Endothelial cell of umbilical vein (primary cell): ENCODE measurements at regions not wholly inside any gene's neighbourhood (a gene's known extent, or its start where the extent isn't known, plus 50 kb on each side); places are given as distances from the start of the nearest gene placed in this dataset.

Experiments used
- BruUV-seq: library from RNA; stranded (reverse); fragments of 400-500 nt; replicated peaks from 2 replicates; lab custom pipeline; 2021; lab: Mats Ljungman, UMichigan
- CTCF ChIA-PET: fragments of 300-600, 350-600 bp; sonication (Branson Sonifier 250); formaldehyde crosslinking; loops from one replicate; lab custom pipeline; 2021; ENCODE audit warnings: antibody characterized with exemption, inconsistent platforms; lab: Charles Lee
- POLR2A ChIA-PET: fragments of 300-600, 350-600 bp; sonication (Branson Sonifier 250); formaldehyde crosslinking; loops from one replicate; lab custom pipeline; 2021; ENCODE audit warnings: antibody characterized with exemption, inconsistent platforms; lab: Charles Lee
- DNase-seq: peaks from one replicate; pipeline ENCODE4 v3.0.0-alpha.2; 2011; ENCODE audit warnings: low read depth, low spot score
- FAIRE-seq: peaks from 2 replicates; lab custom pipeline; 2011; peaks lifted over from hg19 to GRCh38; lab: Jason Lieb, UNC
- H2AFZ ChIP-seq: 2 replicates; pipeline ENCODE4 v1.6.0; 2012; ENCODE audit warnings: low read depth, low read length, control low read depth, inconsistent platforms
- H3K27ac ChIP-seq: 2 replicates; pipeline ENCODE4 v1.5.1; 2011; ENCODE audit warnings: low read depth, mild to moderate bottlenecking, control low read depth, low read length, moderate library complexity; ENCODE audit not compliant: insufficient read depth
- H3K27me3 ChIP-seq, 2 experiments: 2 replicates each; pipeline versions ENCODE4 v1.6.0 to v1.6.1; 2011; ENCODE audit warnings: low read length in 2 of 2, mixed read lengths in 1 of 2; ENCODE audit not compliant: control insufficient read depth in 2 of 2, insufficient read depth in 2 of 2
- H3K36me3 ChIP-seq, 2 experiments: 2 replicates in 1 of 2; 3 replicates in 1 of 2; pipeline ENCODE4 v1.5.1; 2011; ENCODE audit warnings: low read length in 2 of 2, mild to moderate bottlenecking in 1 of 2, moderate library complexity in 1 of 2; ENCODE audit not compliant: control insufficient read depth in 2 of 2, insufficient read depth in 2 of 2; ENCODE audit errors: extremely low read depth in 1 of 2
- H3K4me1 ChIP-seq: 3 replicates; pipeline ENCODE4 v1.5.1; 2011; ENCODE audit warnings: mild to moderate bottlenecking, low read length; ENCODE audit not compliant: control insufficient read depth, insufficient read depth; ENCODE audit errors: extremely low read depth
- H3K4me2 ChIP-seq: 2 replicates; pipeline ENCODE4 v1.6.1; 2011; ENCODE audit warnings: low read length, control low read depth, mixed read lengths; ENCODE audit not compliant: insufficient read depth
- H3K4me3 ChIP-seq, 3 experiments: fragments of 200-600 bp in 1 of 3; sonication (generic), shearing (Covaris generic) in 1 of 3; replicated peaks in 1 of 3; 2 replicates each; pipeline ENCODE4 v1.5.1; 2011 to 2016; ENCODE audit warnings: control low read depth in 3 of 3, low read length in 3 of 3, mild to moderate bottlenecking in 2 of 3, inconsistent platforms in 1 of 3, low read depth in 1 of 3, moderate library complexity in 1 of 3; ENCODE audit not compliant: insufficient read depth in 1 of 3
- H3K79me2 ChIP-seq: 2 replicates; pipeline ENCODE4 v1.6.0; 2012; ENCODE audit warnings: low read length, inconsistent platforms; ENCODE audit not compliant: control insufficient read depth, insufficient read depth
- H3K9ac ChIP-seq: replicated peaks from 2 replicates; pipeline ENCODE3; 2011; ENCODE audit warnings: low read length, control low read depth; ENCODE audit not compliant: insufficient read depth; ENCODE audit errors: extremely low read depth
- H3K9me1 ChIP-seq: replicated peaks from 3 replicates; pipeline ENCODE4 v1.6.0; 2011; ENCODE audit warnings: mild to moderate bottlenecking, low read length; ENCODE audit not compliant: control insufficient read depth, insufficient read depth; ENCODE audit errors: extremely low read depth
- H3K9me3 ChIP-seq: replicated peaks from 2 replicates; pipeline ENCODE4 v1.5.1; 2012; ENCODE audit warnings: low read length, inconsistent platforms; ENCODE audit not compliant: control insufficient read depth, insufficient read depth
- H4K20me1 ChIP-seq: replicated peaks from 2 replicates; pipeline ENCODE3; 2011; ENCODE audit warnings: mild to moderate bottlenecking, low read length; ENCODE audit not compliant: control insufficient read depth, insufficient read depth; ENCODE audit errors: extremely low read depth
- CTCF ChIP-seq, 2 donors: IDR thresholded peaks; 1 replicate in 1 of 2; 2 replicates in 1 of 2; pipeline ENCODE4 v1.5.1; 2011; ENCODE audit warnings: low read length in 2 of 2, mild to moderate bottlenecking in 2 of 2, moderate library complexity in 2 of 2, control low read depth in 1 of 2, inconsistent platforms in 1 of 2, low read depth in 1 of 2; ENCODE audit not compliant: insufficient read depth in 1 of 2; ENCODE audit errors: extremely low read depth in 1 of 2
- EZH2 ChIP-seq: IDR thresholded peaks from 2 replicates; pipeline ENCODE4 v1.6.1; 2012; ENCODE audit warnings: borderline replicate concordance, low read depth, mild to moderate bottlenecking, moderate library complexity, low read length, inconsistent platforms; ENCODE audit not compliant: severe bottlenecking
- FOS ChIP-seq: IDR thresholded peaks from 2 replicates; pipeline ENCODE4 v1.6.1; 2011; ENCODE audit warnings: mild to moderate bottlenecking, low read length, moderate library complexity, borderline replicate concordance; ENCODE audit not compliant: insufficient read depth
- GATA2 ChIP-seq: IDR thresholded peaks from 2 replicates; pipeline ENCODE4 v1.7.0; 2011; ENCODE audit warnings: low read depth, mild to moderate bottlenecking, moderate library complexity, mixed read lengths, low read length; ENCODE audit not compliant: insufficient read length, insufficient read depth
- JUN ChIP-seq: IDR thresholded peaks from 2 replicates; pipeline ENCODE4 v1.6.1; 2011; ENCODE audit warnings: borderline replicate concordance, low read depth; ENCODE audit not compliant: insufficient read length, insufficient read depth
- MAX ChIP-seq: IDR thresholded peaks from 2 replicates; pipeline ENCODE4 v1.6.1; 2011; ENCODE audit not compliant: insufficient read depth, insufficient read length
- MYC ChIP-seq: IDR thresholded peaks from one replicate; pipeline ENCODE4 v1.6.1; 2011; ENCODE audit warnings: mild to moderate bottlenecking, low read depth, low read length
- POLR2A ChIP-seq: IDR thresholded peaks from 2 replicates; pipeline ENCODE4 v1.6.1; 2012; ENCODE audit warnings: low read depth, mild to moderate bottlenecking, control low read depth, low read length
- POLR2AphosphoS5 ChIP-seq: IDR thresholded peaks from 2 replicates; pipeline ENCODE4 v1.6.1; 2012; ENCODE audit warnings: low read depth, mild to moderate bottlenecking, control low read depth, low read length, moderate library complexity; ENCODE audit not compliant: insufficient read depth
- dilution Hi-C: fragments of 300-500 bp; cut with MboI; formaldehyde crosslinking; loops from one replicate; pipeline ENCODE4 v1.15.0; 2019; ENCODE audit warnings: low sequenced_read_pairs; ENCODE audit not compliant: extremely low pct_ligation_motif_present
- intact Hi-C: fragments of 100-400 bp; cut with micrococcal nuclease; formaldehyde crosslinking; loops from one replicate; pipeline ENCODE4 v1.10.0; 2022

- FAIRE-seq, result no peak
- no peaks in the 10 kb centered on the region for H3K4me1 ChIP-seq
- no peak overlapping the region for H3K4me2 ChIP-seq
- no peaks in the 10 kb centered on the region for H3K9me1 ChIP-seq
- intact Hi-C loops (no loop called here), dilution Hi-C loops (no loop called here)
- H3K36me3 ChIP-seq, result no peaks in the 10 kb centered on the region
- no peak for DNase-seq
- CTCF ChIA-PET, result no interaction called here
- TF ChIP-seq JUN, result no peak
- TF ChIP-seq FOS, result no peak
- no peak for TF ChIP-seq POLR2AphosphoS5
- TF ChIP-seq POLR2A, result no peak
- no peak for TF ChIP-seq MYC
- no peak for TF ChIP-seq EZH2
- no peak for TF ChIP-seq MAX
- TF ChIP-seq CTCF (IDR thresholded peaks at IDR 0.05; ENCODE audit: extremely low read depth in 1 of 2, insufficient read depth in 1 of 2, low read depth in 1 of 2, low read length in 2 of 2), result no peak
- no peak for TF ChIP-seq GATA2
- POLR2A ChIA-PET, result no interaction called here
- no peak overlapping the region for H3K4me3 ChIP-seq
- no TSS peak for BruUV-seq
- H3K27me3 ChIP-seq, result no peaks in the 10 kb centered on the region
- no peaks in the 10 kb centered on the region for H3K79me2 ChIP-seq
- H3K27ac ChIP-seq, result no peak overlapping the region
- H3K9me3 ChIP-seq, result peaks cover 2% of the 10 kb centered on the region
- no peak overlapping the region for H2AFZ ChIP-seq
- no peak overlapping the region for H3K9ac ChIP-seq
- no peaks in the 10 kb centered on the region for H4K20me1 ChIP-seq
Measured at GRCh38 chr18:78630981-78631510, 348.6 kb upstream of the SALL3 start.
